NCI-H748 treated with DMSO at 0.1 percent for 48 hours (cell line): ENCODE measurements at regions not wholly inside any gene's neighbourhood (a gene's known extent, or its start where the extent isn't known, plus 50 kb on each side); places are given as distances from the start of the nearest gene placed in this dataset.
"Not testable (repeated sequence)": the region's sequence is repeated elsewhere in the genome, so short reads cannot be mapped to it uniquely, and the experiment has no call there.

Experiments
- DNase-seq: peaks from one replicate; lab custom pipeline; 2025; lab: John Stamatoyannopoulos, UW

- DNase-seq = no peak
These were observed 77.3 kb upstream of the LMCD1 start for GRCh38 chr3:8424281-8424680.

- no peak for DNase-seq
These were observed 64.8 kb upstream of the LMCD1 start for GRCh38 chr3:8436661-8437287.

- DNase-seq = no peak
These were observed 63.0 kb upstream of the LMCD1 start for GRCh38 chr3:8438507-8439079.

- DNase-seq = not testable (repeated sequence)
These were observed 61.5 kb upstream of the LMCD1 start for GRCh38 chr3:8440142-8440541.

GRCh38 chr3:8441969-8442559 is 59.6 kb upstream of the LMCD1 start:
- peak; percentile 6 for DNase-seq

GRCh38 chr3:8442993-8443650 is 58.5 kb upstream of the LMCD1 start:
- no peak for DNase-seq

GRCh38 chr3:8443829-8444791 is 57.5 kb upstream of the LMCD1 start:
- DNase-seq = peak; percentile 78

GRCh38 chr3:8444883-8445282 is 56.7 kb upstream of the LMCD1 start:
- no peak for DNase-seq

DNA sequence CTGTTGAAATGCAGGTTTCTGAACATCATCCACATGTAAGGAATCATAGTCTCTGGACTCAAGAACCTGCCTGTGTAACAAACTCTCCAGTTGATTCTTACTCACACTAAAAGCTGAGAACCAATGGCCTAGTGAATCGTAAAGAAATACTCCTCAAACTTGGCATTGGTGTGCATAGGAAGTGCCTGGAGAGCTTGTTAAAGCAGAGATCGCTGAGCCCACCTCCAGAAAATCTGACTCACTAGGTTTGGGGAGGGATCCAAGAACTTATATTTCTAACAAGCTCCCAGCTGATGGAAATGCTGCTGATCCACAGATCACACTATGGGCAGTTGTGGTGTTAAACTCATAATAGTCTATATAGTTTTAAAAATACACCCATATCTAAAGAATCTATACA is 55.8 kb upstream of the LMCD1 start:
- DNase-seq = no peak

DNA sequence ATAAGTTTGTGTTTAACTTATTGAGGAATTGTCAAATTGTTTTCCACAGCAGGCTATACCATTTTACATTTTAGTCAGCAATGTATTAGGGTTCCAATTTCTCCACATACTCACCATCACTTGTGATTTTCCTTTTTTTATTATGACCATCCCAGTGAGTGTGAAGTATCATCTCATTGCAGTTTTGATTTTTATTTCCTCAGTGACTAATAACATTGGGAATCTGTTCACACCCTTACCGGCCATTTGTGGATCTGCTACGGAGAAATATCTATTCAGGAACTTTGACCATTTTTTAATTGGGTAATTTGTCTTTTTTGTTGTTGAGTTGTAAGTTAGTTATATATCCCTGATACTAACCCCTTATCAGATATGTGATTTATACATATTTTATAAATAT is 54.8 kb upstream of the LMCD1 start:
- DNase-seq = no peak

- DNase-seq = no peak
These were observed 51.0 kb upstream of the LMCD1 start for GRCh38 chr3:8450618-8451017.

- DNase-seq = no peak
These were observed 49.9 kb upstream of the LMCD1 start for GRCh38 chr3:8451696-8452095.
